NT2/D1 (cell line): ENCODE measurements at regions not wholly inside any gene's neighbourhood (a gene's known extent, or its start where the extent isn't known, plus 50 kb on each side); places are given as distances from the start of the nearest gene placed in this dataset.

Experiments
- DNase-seq: peaks from one replicate; pipeline ENCODE4 v3.0.0-alpha.2; 2011; ENCODE audit warnings: low read depth, low spot score
- H3K27me3 ChIP-seq: 2 replicates; pipeline ENCODE4 v1.6.0; 2011; ENCODE audit warnings: mild to moderate bottlenecking; ENCODE audit not compliant: insufficient read length, insufficient read depth
- H3K36me3 ChIP-seq: 2 replicates; pipeline ENCODE4 v1.6.1; 2011; ENCODE audit warnings: mild to moderate bottlenecking, low read length, mixed read lengths; ENCODE audit not compliant: insufficient read depth, insufficient read length
- H3K4me1 ChIP-seq: 2 replicates; pipeline ENCODE4 v1.5.1; 2011; ENCODE audit not compliant: insufficient read depth, insufficient read length
- H3K4me3 ChIP-seq: 2 replicates; pipeline ENCODE4 v1.5.1; 2011; ENCODE audit warnings: low read depth; ENCODE audit not compliant: insufficient read length
- H3K9ac ChIP-seq: 2 replicates; pipeline ENCODE4 v1.6.0; 2011; ENCODE audit warnings: low read depth; ENCODE audit not compliant: insufficient read length
- H3K9me3 ChIP-seq: 2 replicates; pipeline ENCODE4 v1.5.1; 2011; ENCODE audit warnings: mild to moderate bottlenecking, low read length; ENCODE audit not compliant: insufficient read depth
- SUZ12 ChIP-seq: IDR thresholded peaks from 2 replicates; pipeline ENCODE4 v1.6.1; 2011; ENCODE audit not compliant: insufficient read length, insufficient read depth; ENCODE audit errors: extremely low read depth
- YY1 ChIP-seq: IDR thresholded peaks from 2 replicates; pipeline ENCODE4 v1.6.1; 2011; ENCODE audit not compliant: insufficient read length, insufficient read depth
- ZNF274 ChIP-seq: IDR thresholded peaks from 2 replicates; pipeline ENCODE4 v1.6.1; 2011; ENCODE audit warnings: mild to moderate bottlenecking, low read depth, low read length

DNA sequence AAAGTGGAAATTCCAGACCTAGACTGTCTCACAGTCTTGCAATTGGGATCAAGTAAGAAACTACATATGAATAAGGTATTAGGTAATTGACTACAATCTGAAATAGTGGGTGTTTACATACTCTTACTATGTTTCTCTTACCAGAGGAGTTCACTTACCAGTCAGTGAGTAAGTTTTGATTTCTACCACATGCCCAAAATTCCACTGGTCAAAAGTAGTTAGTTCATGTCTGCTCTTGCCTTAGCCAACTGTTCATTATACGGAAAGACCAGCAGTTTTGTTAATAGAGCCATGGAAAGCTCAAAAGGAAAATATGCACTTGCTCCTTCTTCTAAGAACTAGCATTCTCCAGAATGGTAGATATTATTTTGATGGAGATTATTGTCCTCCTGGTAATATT lies 490.8 kb downstream of the RFC3 start:
- Histone ChIP-seq H3K4me1 (no peaks in the 10 kb centered on the region), H3K27me3 (no peaks in the 10 kb centered on the region), H3K9ac (no peak overlapping the region), H3K36me3 (no peaks in the 10 kb centered on the region), H3K9me3 (no peaks in the 10 kb centered on the region), H3K4me3 (no peak overlapping the region)
- DNase-seq = no peak
- no peak for TF ChIP-seq YY1
- no peak for TF ChIP-seq ZNF274
- no peak for TF ChIP-seq SUZ12

DNA sequence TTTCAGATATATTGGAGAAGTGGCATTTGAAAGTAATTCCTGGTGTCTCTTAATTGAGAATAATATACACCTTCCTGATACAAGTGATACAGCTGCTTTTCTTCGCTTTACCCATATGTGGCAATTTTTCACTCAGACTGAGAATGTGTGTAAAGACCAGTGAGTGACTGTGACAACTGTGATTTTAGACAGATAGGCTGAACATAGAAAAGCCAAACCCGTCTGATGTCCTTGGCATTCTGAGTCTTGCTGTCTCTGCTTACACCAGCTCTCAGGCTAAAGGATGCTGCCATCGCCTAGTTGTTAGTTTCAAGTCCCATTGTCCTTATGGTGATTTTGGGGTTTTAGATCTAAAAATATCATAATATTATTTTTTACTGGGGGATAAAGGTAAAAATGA lies 492.6 kb downstream of the RFC3 start:
- Histone ChIP-seq H3K9ac (no peak overlapping the region), H3K4me1 (no peaks in the 10 kb centered on the region), H3K4me3 (no peak overlapping the region), H3K36me3 (no peaks in the 10 kb centered on the region), H3K27me3 (no peaks in the 10 kb centered on the region), H3K9me3 (no peaks in the 10 kb centered on the region)
- no peak for DNase-seq
- no peak for TF ChIP-seq SUZ12
- no peak for TF ChIP-seq YY1
- no peak for TF ChIP-seq ZNF274

DNA sequence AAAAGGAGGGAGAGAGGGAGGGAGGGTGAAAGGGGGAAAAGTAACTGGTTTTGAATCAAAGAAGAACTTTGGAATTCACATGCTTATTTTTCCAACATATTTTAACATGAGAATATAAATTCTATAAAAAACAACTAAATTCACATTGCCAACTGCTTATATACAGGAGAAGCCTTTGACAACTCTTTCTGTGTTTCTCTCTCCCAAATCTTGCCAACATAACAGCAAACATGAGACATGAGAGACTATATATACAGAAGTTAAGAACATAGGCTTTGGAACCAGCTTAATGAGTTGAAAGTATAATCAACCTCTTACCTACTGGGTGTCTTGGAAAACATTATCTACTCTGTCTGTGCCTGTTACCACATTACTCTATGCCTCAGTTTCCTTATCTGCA lies 493.3 kb downstream of the RFC3 start:
- Histone ChIP-seq H3K9me3 (no peaks in the 10 kb centered on the region), H3K36me3 (no peaks in the 10 kb centered on the region), H3K27me3 (no peaks in the 10 kb centered on the region), H3K4me1 (no peaks in the 10 kb centered on the region), H3K9ac (no peak overlapping the region), H3K4me3 (no peak overlapping the region)
- TF ChIP-seq ZNF274 (no peak), SUZ12 (no peak), YY1 (no peak)
- no peak for DNase-seq

DNA sequence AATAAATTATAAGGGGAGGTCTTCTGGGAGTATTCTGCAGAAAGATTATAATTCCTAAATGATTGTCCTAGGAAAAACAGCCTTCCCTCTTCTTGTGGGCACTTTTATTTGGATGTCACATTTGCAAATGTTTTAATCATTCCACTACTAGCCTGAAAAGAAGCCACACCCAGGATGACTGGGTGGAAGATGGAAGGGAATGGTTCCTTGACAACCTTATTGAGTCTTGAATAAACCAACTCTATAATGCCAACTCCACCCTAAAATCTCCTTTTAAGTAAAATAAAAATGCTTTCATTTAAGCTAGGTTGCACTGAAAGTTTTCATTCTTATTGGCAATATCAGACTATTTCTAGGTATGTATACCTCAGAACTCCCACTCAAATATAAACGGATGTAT lies 494.6 kb downstream of the RFC3 start:
- no peaks in the 10 kb centered on the region for H3K36me3 ChIP-seq
- H3K9ac ChIP-seq = no peak overlapping the region
- no peaks in the 10 kb centered on the region for H3K9me3 ChIP-seq
- TF ChIP-seq SUZ12 = no peak
- TF ChIP-seq YY1 = no peak
- no peak for TF ChIP-seq ZNF274
- DNase-seq = no peak
- no peak overlapping the region for H3K4me3 ChIP-seq
- H3K4me1 ChIP-seq = no peaks in the 10 kb centered on the region
- no peaks in the 10 kb centered on the region for H3K27me3 ChIP-seq

DNA sequence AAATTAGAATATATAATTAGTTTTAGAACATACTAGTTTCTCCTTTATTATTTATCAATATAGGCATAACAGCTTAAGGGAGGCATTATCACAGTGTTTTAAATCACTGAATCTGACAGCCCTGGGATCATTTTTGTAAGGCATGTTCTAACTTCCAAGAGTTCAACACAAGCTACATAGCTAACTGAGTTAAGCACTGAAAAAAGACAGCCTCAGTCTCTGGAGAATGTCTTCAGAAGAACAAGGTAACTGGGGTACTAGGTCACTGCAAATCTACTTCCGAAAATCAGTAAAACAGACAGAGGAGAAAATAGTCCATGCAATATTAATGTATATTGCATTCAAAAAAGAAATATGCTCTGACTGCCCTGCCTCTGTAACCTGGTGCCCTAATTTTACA lies 502.1 kb downstream of the RFC3 start:
- Histone ChIP-seq H3K4me1 (no peaks in the 10 kb centered on the region), H3K9me3 (no peaks in the 10 kb centered on the region), H3K9ac (no peak overlapping the region), H3K27me3 (no peaks in the 10 kb centered on the region), H3K4me3 (no peak overlapping the region), H3K36me3 (no peaks in the 10 kb centered on the region)
- TF ChIP-seq ZNF274 (no peak), YY1 (no peak), SUZ12 (no peak)
- no peak for DNase-seq

DNA sequence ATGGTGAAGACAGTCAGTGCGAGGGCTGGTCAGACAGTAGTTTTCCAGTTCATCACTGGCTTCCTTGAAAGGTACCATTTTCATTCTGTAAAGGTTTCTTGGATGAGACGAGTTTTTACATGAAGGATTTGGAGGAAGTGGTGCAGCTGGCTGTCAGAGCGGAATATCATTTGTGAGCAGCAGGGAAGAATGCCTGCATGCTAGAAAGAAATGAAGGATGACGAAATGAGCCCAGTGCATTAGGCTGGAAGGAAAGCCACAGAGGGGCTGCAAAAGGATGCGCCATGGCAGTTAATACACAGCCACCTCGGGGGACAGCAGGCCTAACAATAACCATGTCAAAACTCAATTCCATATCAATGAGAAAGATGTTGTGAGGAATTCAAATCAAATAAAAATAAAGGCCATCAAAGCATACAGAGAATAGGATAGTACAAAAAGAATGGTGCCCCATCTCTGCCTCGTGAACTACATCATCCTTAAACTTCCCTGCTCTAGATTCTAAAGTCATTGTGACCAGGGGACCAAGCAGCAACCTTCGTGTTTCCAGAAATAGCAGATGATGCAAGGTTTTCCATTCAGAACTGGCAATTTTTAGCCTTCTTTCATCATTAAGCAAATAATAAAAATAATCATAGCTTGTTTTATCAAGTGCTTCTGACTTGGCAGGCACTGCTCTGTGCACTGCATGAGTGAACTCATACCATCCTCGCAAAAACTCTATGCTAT lies 504.2 kb downstream of the RFC3 start:
- H3K36me3 ChIP-seq = no peaks in the 10 kb centered on the region
- no peaks in the 10 kb centered on the region for H3K9me3 ChIP-seq
- no peak for DNase-seq
- TF ChIP-seq SUZ12 = no peak
- no peak for TF ChIP-seq ZNF274
- no peak for TF ChIP-seq YY1
- no peak overlapping the region for H3K9ac ChIP-seq
- no peaks in the 10 kb centered on the region for H3K27me3 ChIP-seq
- H3K4me3 ChIP-seq = no peak overlapping the region
- no peaks in the 10 kb centered on the region for H3K4me1 ChIP-seq

DNA sequence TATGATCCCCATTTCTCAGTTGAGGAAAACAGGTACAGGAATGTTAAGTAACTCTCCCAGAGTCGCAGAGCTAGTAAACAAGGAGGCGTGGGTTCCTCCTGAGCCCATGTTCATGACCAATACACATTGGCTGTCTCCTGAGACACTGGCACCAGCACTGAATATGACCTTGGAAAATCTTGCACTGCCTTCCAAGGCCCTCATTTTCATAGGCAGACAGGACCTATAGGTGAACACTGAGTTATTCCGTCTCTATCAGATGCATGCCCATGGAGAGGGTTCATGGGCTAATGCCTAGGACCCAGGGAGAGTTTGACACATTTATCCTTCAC lies 504.8 kb downstream of the RFC3 start:
- TF ChIP-seq ZNF274 (no peak), YY1 (no peak), SUZ12 (no peak)
- H3K9ac ChIP-seq = no peak overlapping the region

More for the DNA sequence above, 504.8 kb downstream of the RFC3 start:
- no peak for DNase-seq
- Histone ChIP-seq H3K4me1 (no peaks in the 10 kb centered on the region), H3K9me3 (no peaks in the 10 kb centered on the region), H3K4me3 (no peak overlapping the region), H3K36me3 (no peaks in the 10 kb centered on the region), H3K27me3 (no peaks in the 10 kb centered on the region)
